Uterus (tissue), 3 donors: ENCODE measurements at regions not wholly inside any gene's neighbourhood (a gene's known extent, or its start where the extent isn't known, plus 50 kb on each side); places are given as distances from the start of the nearest gene placed in this dataset.
"Not testable (repeated sequence)": the region's sequence is repeated elsewhere in the genome, so short reads cannot be mapped to it uniquely, and the experiment has no call there.

Experiments used
- DNase-seq, 2 donors: peaks; one replicate each; pipeline ENCODE4 v3.0.0-alpha.2; 2019 to 2020
- H3K27ac ChIP-seq, 2 donors: fragments of 200-600 bp; sonication (generic); 1 replicate in 1 of 2; 2 replicates in 1 of 2; pipeline ENCODE4 v1.5.1; 2016 to 2018
- H3K27me3 ChIP-seq, 2 donors: fragments of 200-600 bp; sonication (generic); one replicate each; pipeline ENCODE4 v1.5.1; 2018 to 2019; ENCODE audit warnings: control low read depth in 1 of 2
- H3K36me3 ChIP-seq, 2 donors: fragments of 200-600 bp; sonication (generic); one replicate each; pipeline ENCODE4 v1.5.1; 2019; ENCODE audit warnings: control low read depth in 1 of 2
- H3K4me1 ChIP-seq, 2 donors: fragments of 200-600 bp; sonication (generic); one replicate each; pipeline ENCODE4 v1.5.1; 2018 to 2019; ENCODE audit warnings: control low read depth in 1 of 2
- H3K4me3 ChIP-seq, 2 donors: fragments of 200-600 bp; sonication (generic); 1 replicate in 1 of 2; 2 replicates in 1 of 2; pipeline ENCODE4 v1.5.1; 2018 to 2019; ENCODE audit warnings: mild to moderate bottlenecking in 1 of 2
- H3K9me3 ChIP-seq, 2 donors: fragments of 200-600 bp; sonication (generic); one replicate each; pipeline ENCODE4 v1.5.1; 2019; ENCODE audit warnings: control low read depth in 1 of 2
- POLR2A ChIP-seq, 2 donors: fragments of 450-650 bp; IDR thresholded peaks; one replicate each; pipeline ENCODE4 v1.6.1; 2016; ENCODE audit warnings: antibody characterized with exemption in 2 of 2, mild to moderate bottlenecking in 1 of 2, moderate library complexity in 1 of 2
- intact Hi-C: fragments of 100-400 bp; cut with DNase I; formaldehyde crosslinking; loops from one replicate; pipeline ENCODE4 v1.15.1; 2023; ENCODE audit warnings: low total_unique reads
- TF ChIP-seq, protein P1 (sequence below), 4 experiments: fragments of 200-600 bp in 2 of 4; fragments of 450-650 bp in 2 of 4; sonication (generic) in 2 of 4; IDR thresholded peaks; one replicate each; pipeline ENCODE4 v1.5.1; 2016 to 2019; ENCODE audit warnings: antibody characterized with exemption in 4 of 4, mild to moderate bottlenecking in 2 of 4, moderate library complexity in 1 of 4
- donor health status: DM: yes; HTN: yes; CAD: no.

DNA sequence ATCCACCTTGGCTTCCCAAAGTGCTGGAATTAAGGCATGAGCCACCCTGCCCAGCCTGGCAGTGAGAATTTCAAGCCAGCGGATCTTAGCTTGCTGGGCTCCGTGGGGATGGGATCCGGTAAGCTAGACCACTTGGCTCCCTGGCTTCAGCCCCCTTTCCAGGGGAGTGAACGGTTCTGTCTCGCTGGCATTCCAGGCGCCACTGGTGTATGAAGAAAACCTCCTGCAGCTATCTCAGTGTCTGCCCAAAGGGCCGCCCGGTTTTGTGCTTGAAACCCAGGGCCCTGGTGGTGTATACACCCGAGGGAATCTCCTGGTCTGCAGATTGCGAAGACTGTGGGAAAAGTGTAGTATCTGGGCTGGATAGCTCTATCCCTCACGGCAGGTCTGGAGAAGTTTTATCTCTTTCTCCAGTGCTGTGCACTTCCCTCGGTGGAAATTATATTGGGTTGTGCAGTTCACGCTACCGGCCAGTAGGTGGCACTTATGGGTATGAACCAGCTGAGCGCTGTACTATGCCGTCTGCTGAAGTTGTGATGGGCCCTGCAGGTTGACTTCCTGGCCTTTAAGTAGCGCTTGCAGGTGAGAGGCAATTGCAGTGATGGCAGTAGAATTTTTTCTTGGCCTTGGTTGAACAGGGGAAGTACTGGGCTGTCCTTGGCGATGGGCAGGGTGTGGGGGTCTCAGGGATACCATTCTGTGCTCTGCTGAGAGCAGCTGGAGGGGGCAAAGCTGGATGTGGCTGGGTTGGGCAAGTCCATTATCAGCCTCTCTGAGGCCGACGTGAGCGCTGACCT lies 138.0 kb upstream of the MTPN start:
- Histone ChIP-seq H3K4me3 (no peak overlapping the region), H3K4me1 (no peaks in the 10 kb centered on the region), H3K27ac (no peak overlapping the region), H3K36me3 (no peaks in the 10 kb centered on the region), H3K27me3 (no peaks in the 10 kb centered on the region), H3K9me3 (no peaks in the 10 kb centered on the region)
- TF ChIP-seq, protein P1, sequence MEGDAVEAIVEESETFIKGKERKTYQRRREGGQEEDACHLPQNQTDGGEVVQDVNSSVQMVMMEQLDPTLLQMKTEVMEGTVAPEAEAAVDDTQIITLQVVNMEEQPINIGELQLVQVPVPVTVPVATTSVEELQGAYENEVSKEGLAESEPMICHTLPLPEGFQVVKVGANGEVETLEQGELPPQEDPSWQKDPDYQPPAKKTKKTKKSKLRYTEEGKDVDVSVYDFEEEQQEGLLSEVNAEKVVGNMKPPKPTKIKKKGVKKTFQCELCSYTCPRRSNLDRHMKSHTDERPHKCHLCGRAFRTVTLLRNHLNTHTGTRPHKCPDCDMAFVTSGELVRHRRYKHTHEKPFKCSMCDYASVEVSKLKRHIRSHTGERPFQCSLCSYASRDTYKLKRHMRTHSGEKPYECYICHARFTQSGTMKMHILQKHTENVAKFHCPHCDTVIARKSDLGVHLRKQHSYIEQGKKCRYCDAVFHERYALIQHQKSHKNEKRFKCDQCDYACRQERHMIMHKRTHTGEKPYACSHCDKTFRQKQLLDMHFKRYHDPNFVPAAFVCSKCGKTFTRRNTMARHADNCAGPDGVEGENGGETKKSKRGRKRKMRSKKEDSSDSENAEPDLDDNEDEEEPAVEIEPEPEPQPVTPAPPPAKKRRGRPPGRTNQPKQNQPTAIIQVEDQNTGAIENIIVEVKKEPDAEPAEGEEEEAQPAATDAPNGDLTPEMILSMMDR (IDR thresholded peaks at IDR 0.05) = peak; percentile 30 to 45 (median 44)
- no peak for TF ChIP-seq POLR2A (IDR thresholded peaks at IDR 0.05)
- peak in 1 of 2 donors; percentile 19 for DNase-seq
- intact Hi-C loops = no loop called here

DNA sequence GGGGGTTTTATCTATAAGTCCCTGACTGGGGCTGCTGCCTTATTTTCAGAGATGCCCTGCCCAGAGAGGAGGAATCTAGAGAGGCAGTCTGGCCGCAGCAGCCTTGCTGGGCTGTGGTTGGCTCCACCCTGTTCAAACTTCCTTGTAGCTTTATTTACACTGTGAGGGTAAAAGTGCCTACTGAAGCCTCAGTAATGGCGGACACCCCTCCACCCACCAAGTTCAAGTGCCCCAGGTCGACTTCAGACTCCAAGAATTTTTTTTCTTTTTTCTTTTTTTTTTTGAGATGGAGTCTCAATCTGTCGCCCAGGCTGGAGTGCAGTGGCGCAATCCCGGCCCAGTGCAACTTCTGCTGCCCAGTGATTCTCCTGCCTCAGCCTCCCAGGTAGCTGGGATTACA lies 137.3 kb upstream of the MTPN start:
- H3K9me3 ChIP-seq, intact Hi-C loops: not testable (repeated sequence)

GRCh38 chr7:136109037-136109436 lies 131.9 kb upstream of the MTPN start:
- H3K9me3 ChIP-seq, H3K36me3 ChIP-seq, H3K27ac ChIP-seq, H3K4me3 ChIP-seq, H3K27me3 ChIP-seq, H3K4me1 ChIP-seq, intact Hi-C loops, DNase-seq: not testable (repeated sequence)

More for the DNA sequence above, 137.3 kb upstream of the MTPN start:
- H3K4me1 ChIP-seq, H3K27me3 ChIP-seq, DNase-seq, H3K4me3 ChIP-seq, H3K27ac ChIP-seq, H3K36me3 ChIP-seq: not testable (repeated sequence)

GRCh38 chr7:136105191-136105590 lies 128.0 kb upstream of the MTPN start:
- no peak overlapping the region for H3K27ac ChIP-seq
- DNase-seq = no peak
- no peak overlapping the region for H3K4me3 ChIP-seq
- intact Hi-C loops = no loop called here
- H3K4me1 ChIP-seq = no peaks in the 10 kb centered on the region
- H3K36me3 ChIP-seq = no peaks in the 10 kb centered on the region
- H3K9me3 ChIP-seq = no peaks in the 10 kb centered on the region
- H3K27me3 ChIP-seq = no peaks in the 10 kb centered on the region
- no peak for TF ChIP-seq POLR2A (IDR thresholded peaks at IDR 0.05)
- TF ChIP-seq, protein P1 (IDR thresholded peaks at IDR 0.05) = no peak

GRCh38 chr7:136104269-136104603 lies 127.1 kb upstream of the MTPN start:
- intact Hi-C loops = no loop called here
- no peaks in the 10 kb centered on the region for H3K27me3 ChIP-seq

DNA sequence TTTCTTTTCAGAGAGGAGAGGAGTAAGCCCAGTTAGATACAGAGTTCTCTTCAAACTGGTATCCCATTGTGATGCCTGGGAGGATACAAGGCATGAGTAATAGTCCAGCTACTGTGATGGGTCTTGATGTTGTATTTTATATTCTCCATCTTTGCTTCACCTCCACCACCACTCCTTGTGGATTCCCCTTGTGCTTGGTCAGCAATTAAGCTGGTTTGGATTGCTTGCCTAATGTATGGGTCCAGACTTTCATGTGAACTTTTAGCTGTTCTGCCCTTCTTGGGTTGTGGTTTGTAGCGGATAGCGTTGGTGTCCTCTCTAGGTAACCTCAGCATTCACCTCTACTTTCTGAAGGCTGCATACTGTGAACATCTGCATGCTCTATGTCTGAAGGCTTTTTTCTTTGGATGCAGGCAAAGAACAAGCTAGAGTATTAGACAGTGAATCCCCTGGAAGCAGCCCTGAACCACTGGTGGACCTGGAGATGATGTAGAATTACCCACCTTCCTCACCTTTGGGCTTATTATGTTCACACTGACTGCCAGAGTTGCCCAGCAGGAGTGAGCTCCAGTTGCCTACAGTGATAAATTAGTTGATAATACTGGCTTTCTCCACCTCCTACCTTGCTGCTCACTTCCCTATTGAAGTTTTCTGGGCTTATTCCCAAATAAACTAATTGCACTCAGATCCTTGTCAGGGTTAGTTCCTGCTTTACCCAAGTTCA lies 126.5 kb upstream of the MTPN start:
- H3K4me1 ChIP-seq = no peaks in the 10 kb centered on the region
- H3K27ac ChIP-seq = no peak overlapping the region
- no peaks in the 10 kb centered on the region for H3K36me3 ChIP-seq
- no peaks in the 10 kb centered on the region for H3K27me3 ChIP-seq
- intact Hi-C loops = no loop called here
- no peak for DNase-seq
- H3K4me3 ChIP-seq = no peak overlapping the region
- H3K9me3 ChIP-seq = no peaks in the 10 kb centered on the region
- TF ChIP-seq POLR2A (IDR thresholded peaks at IDR 0.05) = no peak
- TF ChIP-seq, protein P1 (IDR thresholded peaks at IDR 0.05) = no peak

More at GRCh38 chr7:136104269-136104603, 127.1 kb upstream of the MTPN start:
- no peak for DNase-seq
- H3K27ac ChIP-seq = no peak overlapping the region
- H3K4me1 ChIP-seq = no peaks in the 10 kb centered on the region
- no peaks in the 10 kb centered on the region for H3K36me3 ChIP-seq
- no peaks in the 10 kb centered on the region for H3K9me3 ChIP-seq
- no peak overlapping the region for H3K4me3 ChIP-seq
- no peak for TF ChIP-seq POLR2A (IDR thresholded peaks at IDR 0.05)
- TF ChIP-seq, protein P1 (IDR thresholded peaks at IDR 0.05) = no peak
